NCI-H2107 treated with DMSO at 0.1 percent for 48 hours (cell line): ENCODE measurements at regions not wholly inside any gene's neighbourhood (a gene's known extent, or its start where the extent isn't known, plus 50 kb on each side); places are given as distances from the start of the nearest gene placed in this dataset.
A peak's percentile ranks its signal among the peaks of the same experiment; 100 is the strongest.
"Not testable (repeated sequence)": the region's sequence is repeated elsewhere in the genome, so short reads cannot be mapped to it uniquely, and the experiment has no call there.

ENCODE experiments used
- DNase-seq: peaks from one replicate; lab custom pipeline; 2025; ENCODE audit not compliant: unreplicated experiment; lab: John Stamatoyannopoulos, UW

DNA sequence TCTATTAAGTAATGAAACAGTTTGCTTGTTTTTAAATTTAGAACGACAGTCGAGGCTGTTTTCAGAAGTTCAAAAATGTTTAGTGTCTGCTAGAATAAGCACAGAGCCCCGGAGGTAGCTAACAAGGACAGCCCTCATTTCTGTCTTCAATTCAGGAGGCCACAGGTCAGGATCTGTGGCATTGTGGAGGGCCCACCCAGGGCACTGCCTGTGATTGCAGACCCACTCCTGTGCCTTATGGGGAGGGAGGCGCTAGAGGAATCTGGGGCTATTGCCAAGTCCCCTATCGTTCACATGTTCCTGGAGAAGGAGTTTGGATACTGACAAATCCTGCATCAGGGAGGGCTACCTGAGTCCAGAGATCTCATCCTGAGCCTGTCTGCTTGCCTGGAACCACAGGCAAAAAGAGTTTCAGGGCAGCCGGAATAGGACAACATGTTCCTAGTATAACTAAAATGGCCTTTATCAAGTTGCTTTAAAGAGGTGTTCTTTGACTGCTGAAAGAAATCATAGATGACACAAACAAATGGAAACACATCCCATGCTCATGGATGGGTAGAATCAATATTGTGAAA lies 141.5 kb upstream of the ROPN1 start:
- no peak for DNase-seq

DNA sequence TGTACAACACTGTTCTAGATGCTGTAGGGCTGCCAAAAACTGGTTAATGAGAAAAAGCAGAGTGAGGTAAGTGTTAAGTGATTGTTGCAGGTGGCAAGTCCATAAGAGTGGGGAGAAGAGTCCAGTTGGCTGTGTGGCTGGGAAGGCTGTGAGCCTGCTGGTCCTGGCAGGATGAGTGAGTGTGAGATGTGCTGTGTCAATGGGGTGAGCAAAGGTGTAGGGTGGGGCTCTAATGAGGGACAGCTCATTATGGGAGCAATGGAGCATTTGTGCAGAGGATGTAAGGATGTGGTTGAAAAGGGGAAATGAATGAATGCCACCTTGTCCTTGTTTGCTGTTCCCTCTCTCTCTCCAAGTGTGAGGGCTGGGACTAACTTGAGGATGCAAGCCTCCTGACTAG lies 145.3 kb upstream of the ROPN1 start:
- peak; percentile 75 for DNase-seq

- DNase-seq, result no peak
Observed at GRCh38 chr3:124138148-124138547, 146.2 kb upstream of the ROPN1 start.

GRCh38 chr3:124140746-124141145 lies 148.8 kb upstream of the ROPN1 start:
- DNase-seq, result no peak

DNA sequence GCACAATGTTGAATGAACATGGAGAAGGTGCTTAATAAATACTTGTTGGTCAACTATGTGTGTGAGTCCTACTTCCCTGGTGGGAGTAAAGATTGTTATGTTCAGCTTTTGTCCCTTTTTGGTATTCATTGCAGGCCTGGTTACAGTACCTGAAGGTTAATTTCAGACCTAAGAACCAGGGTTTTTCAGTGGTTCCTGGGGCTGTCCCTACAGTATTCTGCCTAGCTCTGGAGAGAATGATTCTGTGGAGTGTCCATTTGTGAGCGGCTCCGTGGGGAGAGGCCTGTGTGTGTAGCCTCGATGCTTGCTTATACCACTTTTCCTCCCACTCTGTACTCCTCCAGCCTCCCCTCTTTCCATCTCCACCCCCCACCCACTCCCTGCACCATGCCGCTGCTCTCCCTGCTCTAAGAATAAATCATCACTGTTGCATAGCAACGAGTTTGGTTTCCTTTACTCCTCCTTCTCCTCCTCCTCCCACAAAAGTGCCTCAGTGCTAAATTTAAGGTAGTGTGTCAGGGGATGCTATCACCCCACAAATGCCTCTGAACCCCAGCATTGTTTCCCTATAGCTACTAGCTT lies 150.6 kb upstream of the ROPN1 start:
- DNase-seq, result no peak

DNA sequence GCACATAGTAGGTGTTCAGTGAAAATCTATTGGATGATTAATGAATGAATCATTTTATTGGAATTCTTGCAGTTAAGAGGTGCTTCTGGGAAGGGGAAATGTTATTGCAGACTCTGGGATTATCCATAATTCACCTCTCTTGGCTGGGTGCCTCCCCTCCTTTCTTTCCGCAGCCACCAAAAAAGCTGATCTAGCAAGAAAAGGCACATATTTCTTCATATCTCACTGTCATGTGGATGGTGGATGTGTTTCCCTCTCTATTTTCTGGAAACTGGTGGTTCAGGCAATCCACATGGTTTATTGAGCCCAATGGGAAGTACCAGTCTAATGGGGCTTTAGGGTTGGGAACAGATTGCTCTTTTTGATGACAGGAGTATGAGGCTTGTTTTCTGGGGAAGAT lies 151.1 kb upstream of the ROPN1 start:
- no peak for DNase-seq

- DNase-seq, result no peak
Observed at GRCh38 chr3:124144035-124144814, 152.3 kb upstream of the ROPN1 start.

- DNase-seq, result no peak
Observed at GRCh38 chr3:124147429-124147828, 155.5 kb upstream of the ROPN1 start.

DNA sequence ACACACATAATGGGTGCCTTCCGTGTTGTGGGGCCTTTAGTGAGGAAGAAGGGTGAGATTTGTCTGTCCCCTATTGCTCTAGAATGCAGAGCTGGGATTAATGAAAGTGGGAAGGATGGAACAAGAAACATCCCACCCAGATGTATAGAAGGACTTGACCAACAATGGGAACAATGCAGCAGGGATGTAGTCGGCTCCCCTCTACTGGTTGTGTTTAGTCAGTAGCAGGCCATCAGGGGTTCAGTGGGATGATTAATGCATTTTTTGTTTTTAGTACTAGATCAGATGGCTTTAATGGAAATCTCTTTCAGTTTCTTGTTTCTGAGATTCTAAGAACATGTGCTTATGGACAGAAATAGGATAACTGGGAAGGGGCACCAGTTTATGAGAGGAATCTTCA lies 156.0 kb upstream of the ROPN1 start:
- DNase-seq, result no peak

DNA sequence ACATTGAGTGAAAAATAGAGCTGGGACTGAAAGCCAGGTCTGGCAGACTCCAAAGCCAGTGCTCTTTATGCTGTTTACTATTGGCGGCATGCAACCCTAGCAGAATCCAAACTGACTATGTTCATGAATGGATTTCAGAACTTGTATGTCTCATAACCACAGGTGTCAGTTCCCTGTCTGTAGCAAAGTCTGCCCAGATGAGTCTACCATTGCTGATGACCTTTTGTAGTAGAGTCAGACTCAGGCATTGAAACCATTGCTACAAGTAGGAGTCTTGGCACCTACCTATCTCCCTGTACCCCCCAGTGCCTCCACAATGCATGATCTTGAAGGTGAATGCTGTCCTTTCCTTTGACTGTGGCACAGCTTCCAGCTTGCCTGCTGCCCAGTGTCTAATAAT lies 157.2 kb upstream of the ROPN1 start:
- DNase-seq, result no peak

GRCh38 chr3:124149771-124150170 lies 157.8 kb upstream of the ROPN1 start:
- DNase-seq, result no peak

DNA sequence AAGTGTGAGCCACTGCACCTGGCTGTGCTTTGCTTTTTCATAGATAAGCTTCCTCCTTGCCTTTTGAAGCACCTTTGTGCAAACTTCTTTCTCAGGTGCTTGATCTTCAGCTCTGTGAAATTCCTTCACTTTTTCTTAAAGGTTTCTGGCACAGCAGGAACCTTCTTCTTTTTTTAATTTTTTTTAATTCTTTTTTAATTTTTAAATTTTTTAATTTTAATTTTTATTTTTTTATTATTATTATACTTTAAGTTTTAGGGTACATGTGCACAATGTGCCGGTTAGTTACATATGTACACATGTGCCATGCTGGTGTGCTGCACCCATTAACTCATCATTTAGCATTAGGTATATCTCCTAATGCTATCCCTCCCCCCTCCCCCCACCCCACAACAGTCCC lies 161.0 kb upstream of the ROPN1 start:
- not testable (repeated sequence) for DNase-seq

GRCh38 chr3:124156866-124157712 lies 165.2 kb upstream of the ROPN1 start:
- DNase-seq, result no peak

DNA sequence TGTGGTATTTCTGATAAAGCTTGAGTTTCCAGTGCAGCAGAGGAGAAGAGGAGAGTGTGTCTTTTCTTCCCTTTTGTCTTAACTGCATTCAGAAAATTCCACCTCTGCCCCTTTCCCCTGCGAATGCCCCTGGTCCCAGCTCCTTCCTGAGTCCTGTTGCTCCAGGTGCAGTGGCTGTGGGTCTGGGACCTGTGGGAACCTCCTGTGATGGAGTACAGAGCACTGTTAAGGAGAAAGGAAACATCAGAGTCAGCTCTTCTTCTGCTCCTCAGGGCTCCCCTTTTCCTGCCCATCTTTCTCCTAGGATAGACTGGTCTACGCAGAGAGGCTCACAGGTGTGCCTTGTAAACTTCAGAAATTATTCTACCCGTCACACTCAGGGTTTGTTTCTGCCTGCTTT lies 165.8 kb upstream of the ROPN1 start:
- DNase-seq, result no peak

- DNase-seq, result no peak
Observed at GRCh38 chr3:124158168-124158881, 166.4 kb upstream of the ROPN1 start.

DNA sequence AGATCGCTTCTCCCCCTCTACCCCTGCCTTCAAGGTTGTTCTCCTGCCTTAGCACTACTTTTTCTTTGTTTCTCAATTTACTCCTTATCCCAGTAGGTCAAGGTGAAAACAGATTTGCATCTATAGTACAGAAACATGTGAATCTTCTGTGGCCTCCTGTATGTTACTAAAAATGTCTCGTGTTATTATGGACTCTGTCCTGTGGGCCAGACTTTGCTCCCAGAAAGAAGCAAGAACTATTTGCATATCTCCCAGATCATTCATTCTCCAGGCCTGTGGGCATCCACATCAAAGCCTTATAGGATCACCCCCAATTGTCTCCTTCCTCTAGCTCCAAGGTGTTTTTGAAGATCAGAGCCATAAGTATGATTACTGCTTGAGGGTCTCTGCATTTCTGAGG lies 169.5 kb upstream of the ROPN1 start:
- no peak for DNase-seq

DNA sequence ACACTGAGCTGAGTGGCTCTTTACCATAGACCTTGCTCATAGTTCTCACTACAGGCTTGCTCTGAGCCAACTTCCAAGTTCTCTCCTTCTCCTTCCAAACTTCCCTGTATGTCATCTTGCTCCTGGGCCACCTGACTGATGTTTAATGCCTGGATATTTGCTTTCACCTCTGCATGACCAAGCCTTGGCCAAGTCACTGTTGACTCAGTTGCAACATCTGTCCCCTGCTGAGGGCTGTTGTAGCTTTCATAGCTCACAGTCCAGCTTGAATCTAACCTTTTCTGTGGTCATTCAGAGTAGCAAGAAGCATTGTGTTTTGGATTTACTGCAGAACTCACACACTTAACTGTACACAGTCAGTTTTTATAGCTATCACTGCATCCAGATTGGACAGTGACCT lies 171.8 kb upstream of the ROPN1 start:
- DNase-seq, result no peak

DNA sequence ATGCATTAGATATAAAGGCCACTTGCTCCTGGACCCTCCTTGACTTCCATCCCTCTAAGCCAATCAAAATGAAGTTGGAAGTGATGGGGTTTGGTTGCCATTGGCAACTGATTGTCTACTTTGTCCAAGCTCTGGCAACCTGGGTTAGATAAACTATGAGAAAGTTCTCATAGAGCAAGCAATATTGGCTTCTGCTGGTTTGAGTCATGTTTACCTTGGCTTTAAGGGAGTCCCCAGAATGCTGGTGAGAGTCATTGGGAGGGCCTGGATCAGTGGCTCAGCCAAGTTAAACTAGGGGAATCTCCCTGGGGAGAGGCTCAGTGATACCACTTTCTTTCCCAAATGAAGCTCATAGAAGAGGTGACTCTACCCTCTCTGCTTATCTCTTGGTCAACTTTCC lies 176.3 kb upstream of the ROPN1 start:
- DNase-seq, result no peak

GRCh38 chr3:124172283-124172682 lies 180.4 kb upstream of the ROPN1 start:
- no peak for DNase-seq

GRCh38 chr3:124172816-124173215 lies 180.9 kb upstream of the ROPN1 start:
- DNase-seq, result no peak

- peak; percentile 87 for DNase-seq
Observed at GRCh38 chr3:124174476-124174875, 182.6 kb upstream of the ROPN1 start.
